ENCODE measurements at regions not wholly inside any gene's neighbourhood (a gene's known extent, or its start where the extent isn't known, plus 50 kb on each side); places are given as distances from the start of the nearest gene placed in this dataset.

- peak; percentile 34 for DNase-seq
- Mint-ChIP-seq H3K27me3 (ENCODE audit: low read depth, poor library complexity) (peaks cover 12% of the 10 kb centered on the region), H3K9me3 (peaks cover 41% of the 10 kb centered on the region), H3K27ac (peak overlapping the region; percentile 92), H3K4me1 (peaks cover 22% of the 10 kb centered on the region), H3K36me3 (ENCODE audit: low read depth) (peaks cover 18% of the 10 kb centered on the region), H3K4me3 (no peak overlapping the region)
- TF ChIP-seq CTCF (IDR thresholded peaks at IDR 0.05) = no peak
These were observed 87.7 kb upstream of the PTPN3 start for GRCh38 chr9:109585796-109586195.

- H3K9me3 Mint-ChIP-seq = peaks cover 41% of the 10 kb centered on the region
- H3K4me1 Mint-ChIP-seq = peaks cover 24% of the 10 kb centered on the region
- H3K27me3 Mint-ChIP-seq (ENCODE audit: low read depth, poor library complexity) = peaks cover 7% of the 10 kb centered on the region
- peaks cover 19% of the 10 kb centered on the region for H3K36me3 Mint-ChIP-seq (ENCODE audit: low read depth)
- no peak for DNase-seq
- no peak for TF ChIP-seq CTCF (IDR thresholded peaks at IDR 0.05)
- no peak overlapping the region for H3K4me3 Mint-ChIP-seq
- H3K27ac Mint-ChIP-seq = peak overlapping the region; percentile 92
These were observed 88.9 kb upstream of the PTPN3 start for GRCh38 chr9:109586993-109587392.

DNA sequence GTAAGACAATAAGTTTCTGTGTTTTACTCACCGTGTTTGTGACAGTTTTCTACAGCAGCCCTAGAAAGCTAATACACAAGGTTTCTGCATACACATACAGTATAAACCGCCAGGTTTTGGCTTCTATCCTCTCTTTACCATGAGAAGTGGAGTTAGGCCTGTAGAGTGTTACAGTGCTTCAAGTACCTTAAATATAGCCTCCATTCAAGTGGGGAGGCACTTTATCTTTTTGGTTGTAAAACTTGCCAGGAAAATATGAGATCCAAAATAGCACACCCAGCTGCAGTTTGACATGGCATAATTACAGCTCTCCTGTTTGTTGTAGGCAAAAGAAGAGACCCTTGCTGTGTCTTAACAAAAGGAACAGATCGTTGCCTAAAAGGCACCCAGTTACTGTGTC is 90.3 kb upstream of the PTPN3 start:
- no peak for DNase-seq
- H3K27me3 Mint-ChIP-seq (ENCODE audit: low read depth, poor library complexity) = peaks cover 5% of the 10 kb centered on the region
- peaks cover 19% of the 10 kb centered on the region for H3K36me3 Mint-ChIP-seq (ENCODE audit: low read depth)
- H3K4me1 Mint-ChIP-seq = peaks cover 29% of the 10 kb centered on the region
- no peak overlapping the region for H3K27ac Mint-ChIP-seq
- no peak for TF ChIP-seq CTCF (IDR thresholded peaks at IDR 0.05)
- no peak overlapping the region for H3K4me3 Mint-ChIP-seq
- H3K9me3 Mint-ChIP-seq = peaks cover 35% of the 10 kb centered on the region

DNA sequence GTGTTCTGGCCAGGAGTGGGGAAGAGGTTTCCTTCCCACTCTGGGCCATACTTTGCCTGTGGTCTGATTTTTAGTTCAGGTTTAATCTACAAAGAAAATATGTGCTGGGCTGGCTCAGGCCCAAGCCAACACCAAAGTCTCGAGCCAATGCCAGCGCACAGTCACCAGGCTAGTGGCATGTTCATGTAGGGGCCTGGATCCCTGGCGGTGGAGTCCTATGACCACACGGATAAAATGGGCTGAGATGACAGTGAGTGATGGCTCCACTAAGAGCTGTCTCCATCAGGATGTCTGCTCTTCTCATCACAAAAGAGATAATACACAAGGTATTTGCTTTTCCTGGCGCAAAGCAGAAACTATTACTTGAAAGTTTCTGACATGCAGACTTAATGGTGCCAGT is 92.9 kb upstream of the PTPN3 start:
- Mint-ChIP-seq H3K9me3 (peaks cover 33% of the 10 kb centered on the region), H3K4me1 (peaks cover 35% of the 10 kb centered on the region), H3K27ac (no peak overlapping the region), H3K36me3 (ENCODE audit: low read depth) (peaks cover 19% of the 10 kb centered on the region), H3K4me3 (no peak overlapping the region), H3K27me3 (ENCODE audit: low read depth, poor library complexity) (peaks cover 5% of the 10 kb centered on the region)
- TF ChIP-seq CTCF (IDR thresholded peaks at IDR 0.05) = no peak
- DNase-seq = no peak

- Mint-ChIP-seq H3K4me1 (peaks cover 28% of the 10 kb centered on the region), H3K27me3 (ENCODE audit: low read depth, poor library complexity) (peaks cover 5% of the 10 kb centered on the region), H3K4me3 (no peak overlapping the region), H3K27ac (no peak overlapping the region), H3K36me3 (ENCODE audit: low read depth) (peaks cover 19% of the 10 kb centered on the region), H3K9me3 (peaks cover 33% of the 10 kb centered on the region)
- DNase-seq = no peak
- no peak for TF ChIP-seq CTCF (IDR thresholded peaks at IDR 0.05)
These were observed 93.6 kb upstream of the PTPN3 start for GRCh38 chr9:109591691-109592090.

GRCh38 chr9:109593612-109594011 is 95.5 kb upstream of the PTPN3 start:
- Mint-ChIP-seq H3K27me3 (ENCODE audit: low read depth, poor library complexity) (peaks cover 5% of the 10 kb centered on the region), H3K4me1 (peaks cover 23% of the 10 kb centered on the region), H3K4me3 (no peak overlapping the region), H3K27ac (no peak overlapping the region), H3K36me3 (ENCODE audit: low read depth) (peaks cover 19% of the 10 kb centered on the region), H3K9me3 (peaks cover 27% of the 10 kb centered on the region)
- no peak for DNase-seq
- no peak for TF ChIP-seq CTCF (IDR thresholded peaks at IDR 0.05)
